HepG2 (cell line): ENCODE measurements at regions not wholly inside any gene's neighbourhood (a gene's known extent, or its start where the extent isn't known, plus 50 kb on each side); places are given as distances from the start of the nearest gene placed in this dataset.
"Not testable (repeated sequence)": the region's sequence is repeated elsewhere in the genome, so short reads cannot be mapped to it uniquely, and the experiment has no call there.

Source experiments
- ATAC-seq: fragments of 200-7000 bp; cut with Tn5 transposase; 3 replicates; pipeline ENCODE4 v1.9.1; 2020; ENCODE audit warnings: mild to moderate bottlenecking, moderate library complexity
- BruUV-seq: library from RNA; stranded (reverse); fragments of 400-500 nt; replicated peaks from 2 replicates; lab custom pipeline; 2021; lab: Mats Ljungman, UMichigan
- CTCF ChIA-PET: fragments of 300-600 bp; formaldehyde crosslinking; extraction: SDS; loops from one replicate; lab custom pipeline; 2021; ENCODE audit warnings: low total read pairs, inconsistent platforms, low intra/inter-chr PET ratio; lab: Yijun Ruan, JAX
- POLR2A ChIA-PET: fragments of 350-600 bp; sonication (Branson Sonifier 250); formaldehyde crosslinking; loops from one replicate; lab custom pipeline; 2020; ENCODE audit warnings: antibody characterized with exemption, inconsistent platforms; lab: Yijun Ruan, JAX
- DNase-seq: peaks from one replicate; pipeline ENCODE4 v3.0.0-alpha.2; 2015; ENCODE audit warnings: low spot score
- FAIRE-seq: peaks from 3 replicates; lab custom pipeline; 2011; peaks lifted over from hg19 to GRCh38; lab: Jason Lieb, UNC
- H2AFZ ChIP-seq: one replicate; pipeline ENCODE4 v1.6.1; 2011; ENCODE audit warnings: low read length, inconsistent platforms
- H3K27ac ChIP-seq: fragments of 300-600 bp; 3 replicates; pipeline ENCODE4 v1.8.0; 2011; ENCODE audit warnings: mixed run types, mild to moderate bottlenecking, mixed read lengths, low read length, inconsistent platforms; ENCODE audit not compliant: insufficient read depth; ENCODE audit errors: extremely low read length
- H3K27me3 ChIP-seq, 2 experiments: fragments of 200-600 bp in 1 of 2; 2 replicates in 1 of 2; 3 replicates in 1 of 2; pipeline versions ENCODE4 v1.6.0 to v1.8.0; 2011; ENCODE audit warnings: low read length in 2 of 2, mild to moderate bottlenecking in 2 of 2, moderate library complexity in 2 of 2, inconsistent platforms in 1 of 2; ENCODE audit not compliant: insufficient read depth in 2 of 2, control insufficient read depth in 1 of 2
- H3K36me3 ChIP-seq, 2 experiments: fragments of 200-600 bp in 1 of 2; replicated peaks in 1 of 2; 2 replicates in 1 of 2; 3 replicates in 1 of 2; pipeline versions ENCODE4 v1.5.1 to v1.8.0; 2011; ENCODE audit warnings: low read length in 2 of 2, inconsistent platforms in 1 of 2; ENCODE audit not compliant: insufficient read depth in 2 of 2, control insufficient read depth in 1 of 2
- H3K4me1 ChIP-seq: 2 replicates; pipeline ENCODE4 v1.5.1; 2012; ENCODE audit warnings: low read length, inconsistent platforms; ENCODE audit not compliant: insufficient read depth
- H3K4me2 ChIP-seq: 2 replicates; pipeline ENCODE4 v1.6.0; 2011; ENCODE audit warnings: low read depth, low read length, inconsistent platforms
- H3K4me3 ChIP-seq, 3 experiments: fragments of 200-600 bp in 1 of 3; sonication (generic), shearing (Covaris generic) in 1 of 3; replicated peaks in 1 of 3; 2 replicates each; pipeline ENCODE4 v1.5.1; 2011 to 2016; ENCODE audit warnings: low read length in 3 of 3, inconsistent platforms in 2 of 3, low read depth in 2 of 3, mild to moderate bottlenecking in 2 of 3, control low read depth in 1 of 3, mixed read lengths in 1 of 3; ENCODE audit not compliant: insufficient read depth in 1 of 3
- H3K79me2 ChIP-seq: one replicate; pipeline ENCODE4 v1.6.1; 2011; ENCODE audit warnings: low read length, inconsistent platforms; ENCODE audit not compliant: insufficient read depth
- H3K9ac ChIP-seq: 2 replicates; pipeline ENCODE4 v1.6.0; 2011; ENCODE audit warnings: mild to moderate bottlenecking, low read depth, low read length, inconsistent platforms; ENCODE audit not compliant: insufficient read depth
- H3K9me3 ChIP-seq: 2 replicates; pipeline ENCODE4 v1.5.1; 2012; ENCODE audit warnings: mild to moderate bottlenecking, low read length
- H4K20me1 ChIP-seq: 2 replicates; pipeline ENCODE4 v1.6.0; 2011; ENCODE audit warnings: inconsistent platforms, mild to moderate bottlenecking, low read length, moderate library complexity; ENCODE audit not compliant: insufficient read depth
- AGO1 ChIP-seq: fragments of 200-400 bp; formaldehyde crosslinking; IDR thresholded peaks from 2 replicates; pipeline ENCODE4 v1.6.1; 2017; ENCODE audit warnings: mild to moderate bottlenecking, low read depth, low read length, moderate library complexity; ENCODE audit not compliant: poor library complexity, severe bottlenecking
- ARID5B ChIP-seq: IDR thresholded peaks from 2 replicates; pipeline ENCODE4 v1.4.0; 2020; ENCODE audit warnings: mild to moderate bottlenecking, missing genetic modification reagents
- MAFF ChIP-seq: IDR thresholded peaks from 2 replicates; pipeline ENCODE4 v1.6.1; 2011; ENCODE audit warnings: low read depth, low read length, improper control_type of control experiment
- MAFK ChIP-seq, 2 experiments: IDR thresholded peaks in 1 of 2; conservative IDR thresholded peaks in 1 of 2; 2 replicates each; pipeline ENCODE4 v1.6.1; 2011; ENCODE audit warnings: improper control_type of control experiment in 2 of 2, low read length in 2 of 2
- THAP9 ChIP-seq: sonication (generic); formaldehyde crosslinking; IDR thresholded peaks from 2 replicates; pipeline ENCODE4; 2020; ENCODE audit warnings: missing genetic modification reagents, mild to moderate bottlenecking, borderline replicate concordance
- WGBS: methylation state at CpG from one replicate; pipeline ENCODE4 v1.1.6; 2017; ENCODE audit warnings: low lambda C conversion rate; 5-methylcytosine and 5-hydroxymethylcytosine counted together
- in situ Hi-C: cut with HindIII; loops from 2 replicates; pipeline ENCODE4 v1.10.0; 2017; ENCODE audit warnings: low pct_unique_long_range_greater_than_20kb; ENCODE audit not compliant: extremely low pct_ligation_motif_present
- intact Hi-C: fragments of 100-400 bp; cut with micrococcal nuclease; formaldehyde crosslinking; loops from one replicate; pipeline ENCODE4 v1.10.0; 2022; ENCODE audit not compliant: unreplicated experiment

- H3K4me2 ChIP-seq, H3K27me3 ChIP-seq, POLR2A ChIA-PET, H4K20me1 ChIP-seq, CTCF ChIA-PET, H3K4me3 ChIP-seq, H3K36me3 ChIP-seq, H3K4me1 ChIP-seq, FAIRE-seq, H3K9ac ChIP-seq, H3K9me3 ChIP-seq, H3K79me2 ChIP-seq, H2AFZ ChIP-seq, DNase-seq, in situ Hi-C loops, intact Hi-C loops, ATAC-seq, BruUV-seq, H3K27ac ChIP-seq: not testable (repeated sequence)
- 0% methylated on average over 1 of the region's 1 CpG for WGBS
- peak; percentile 62 for TF ChIP-seq MAFF
- TF ChIP-seq MAFK (conservative IDR thresholded peaks at IDR 0.05 in 1 of 2, IDR thresholded peaks at IDR 0.05 in 1 of 2; ENCODE audit: low read length in 2 of 2), result peak; percentile 58 to 59; a peak in 3 of 4 replicates
Observed at GRCh38 chr10:84650628-84651027, 322.2 kb downstream of the CCSER2 start.

GRCh38 chr10:84654671-84655070 is 326.3 kb downstream of the CCSER2 start:
- WGBS, result 4% methylated on average over 2 of the region's 2 CpGs
- no TSS peak for BruUV-seq
- Histone ChIP-seq H3K4me1 (no peaks in the 10 kb centered on the region), H3K27me3 (no peaks in the 10 kb centered on the region; a peak in 1 of 5 replicates), H3K27ac (no peak overlapping the region), H4K20me1 (no peaks in the 10 kb centered on the region), H2AFZ (no peak overlapping the region), H3K36me3 (no peaks in the 10 kb centered on the region), H3K4me3 (no peak overlapping the region), H3K9me3 (no peaks in the 10 kb centered on the region), H3K79me2 (no peaks in the 10 kb centered on the region), H3K9ac (no peak overlapping the region), H3K4me2 (no peak overlapping the region)
- DNase-seq (no peak), FAIRE-seq (no peak), ATAC-seq (no peak)
- in situ Hi-C loops (no loop called here), intact Hi-C loops (no loop called here)
- ChIA-PET CTCF (no interaction called here), POLR2A (no interaction called here)
- no peak for TF ChIP-seq ARID5B
- TF ChIP-seq THAP9 (CRISPR knock-in tag), result no peak
- TF ChIP-seq AGO1, result no peak
